ENCODE measurements at regions not wholly inside any gene's neighbourhood (a gene's known extent, or its start where the extent isn't known, plus 50 kb on each side); places are given as distances from the start of the nearest gene placed in this dataset.

DNA sequence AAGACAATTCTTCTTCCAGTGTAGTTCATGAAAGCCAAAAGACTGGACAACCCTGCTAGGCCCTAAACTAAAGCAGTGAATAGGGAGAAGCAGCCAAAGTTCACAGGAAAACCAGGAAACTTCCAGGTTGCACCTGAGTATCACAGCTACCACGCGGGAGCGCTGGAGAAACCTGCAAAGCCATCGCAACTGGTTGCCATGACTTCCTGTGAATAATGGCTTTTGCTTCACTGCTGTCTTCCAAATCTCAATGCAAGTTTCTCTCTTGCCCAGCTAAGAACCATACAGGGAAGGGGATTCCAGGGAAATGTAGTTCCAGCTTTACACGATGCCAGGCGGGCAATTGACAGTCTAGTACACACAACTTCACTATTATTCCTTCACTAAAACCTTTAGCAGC, 114.1 kb downstream of the GXYLT1 start:
- ATAC-seq (no peak), DNase-seq (ENCODE audit: low spot score) (no peak)
- TF ChIP-seq, protein P1, sequence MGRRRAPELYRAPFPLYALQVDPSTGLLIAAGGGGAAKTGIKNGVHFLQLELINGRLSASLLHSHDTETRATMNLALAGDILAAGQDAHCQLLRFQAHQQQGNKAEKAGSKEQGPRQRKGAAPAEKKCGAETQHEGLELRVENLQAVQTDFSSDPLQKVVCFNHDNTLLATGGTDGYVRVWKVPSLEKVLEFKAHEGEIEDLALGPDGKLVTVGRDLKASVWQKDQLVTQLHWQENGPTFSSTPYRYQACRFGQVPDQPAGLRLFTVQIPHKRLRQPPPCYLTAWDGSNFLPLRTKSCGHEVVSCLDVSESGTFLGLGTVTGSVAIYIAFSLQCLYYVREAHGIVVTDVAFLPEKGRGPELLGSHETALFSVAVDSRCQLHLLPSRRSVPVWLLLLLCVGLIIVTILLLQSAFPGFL (CRISPR knock-in tag; IDR thresholded peaks at IDR 0.05; ENCODE audit: borderline replicate concordance): no peak
- TF ChIP-seq, protein P2, sequence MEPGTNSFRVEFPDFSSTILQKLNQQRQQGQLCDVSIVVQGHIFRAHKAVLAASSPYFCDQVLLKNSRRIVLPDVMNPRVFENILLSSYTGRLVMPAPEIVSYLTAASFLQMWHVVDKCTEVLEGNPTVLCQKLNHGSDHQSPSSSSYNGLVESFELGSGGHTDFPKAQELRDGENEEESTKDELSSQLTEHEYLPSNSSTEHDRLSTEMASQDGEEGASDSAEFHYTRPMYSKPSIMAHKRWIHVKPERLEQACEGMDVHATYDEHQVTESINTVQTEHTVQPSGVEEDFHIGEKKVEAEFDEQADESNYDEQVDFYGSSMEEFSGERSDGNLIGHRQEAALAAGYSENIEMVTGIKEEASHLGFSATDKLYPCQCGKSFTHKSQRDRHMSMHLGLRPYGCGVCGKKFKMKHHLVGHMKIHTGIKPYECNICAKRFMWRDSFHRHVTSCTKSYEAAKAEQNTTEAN (CRISPR knock-in tag; IDR thresholded peaks at IDR 0.05): no peak
- TF ChIP-seq ZNF121 (CRISPR knock-in tag; IDR thresholded peaks at IDR 0.05): no peak
- no peak for TF ChIP-seq CREB1 (CRISPR knock-in tag; IDR thresholded peaks at IDR 0.05)
- TF ChIP-seq, protein P3, sequence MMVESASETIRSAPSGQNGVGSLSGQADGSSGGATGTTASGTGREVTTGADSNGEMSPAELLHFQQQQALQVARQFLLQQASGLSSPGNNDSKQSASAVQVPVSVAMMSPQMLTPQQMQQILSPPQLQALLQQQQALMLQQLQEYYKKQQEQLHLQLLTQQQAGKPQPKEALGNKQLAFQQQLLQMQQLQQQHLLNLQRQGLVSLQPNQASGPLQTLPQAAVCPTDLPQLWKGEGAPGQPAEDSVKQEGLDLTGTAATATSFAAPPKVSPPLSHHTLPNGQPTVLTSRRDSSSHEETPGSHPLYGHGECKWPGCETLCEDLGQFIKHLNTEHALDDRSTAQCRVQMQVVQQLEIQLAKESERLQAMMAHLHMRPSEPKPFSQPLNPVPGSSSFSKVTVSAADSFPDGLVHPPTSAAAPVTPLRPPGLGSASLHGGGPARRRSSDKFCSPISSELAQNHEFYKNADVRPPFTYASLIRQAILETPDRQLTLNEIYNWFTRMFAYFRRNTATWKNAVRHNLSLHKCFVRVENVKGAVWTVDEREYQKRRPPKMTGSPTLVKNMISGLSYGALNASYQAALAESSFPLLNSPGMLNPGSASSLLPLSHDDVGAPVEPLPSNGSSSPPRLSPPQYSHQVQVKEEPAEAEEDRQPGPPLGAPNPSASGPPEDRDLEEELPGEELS (CRISPR knock-in tag; IDR thresholded peaks at IDR 0.05): no peak
- no peak for TF ChIP-seq IRF2 (CRISPR knock-in tag; IDR thresholded peaks at IDR 0.05; ENCODE audit: borderline replicate concordance, low read depth)
- TF ChIP-seq, protein P4, sequence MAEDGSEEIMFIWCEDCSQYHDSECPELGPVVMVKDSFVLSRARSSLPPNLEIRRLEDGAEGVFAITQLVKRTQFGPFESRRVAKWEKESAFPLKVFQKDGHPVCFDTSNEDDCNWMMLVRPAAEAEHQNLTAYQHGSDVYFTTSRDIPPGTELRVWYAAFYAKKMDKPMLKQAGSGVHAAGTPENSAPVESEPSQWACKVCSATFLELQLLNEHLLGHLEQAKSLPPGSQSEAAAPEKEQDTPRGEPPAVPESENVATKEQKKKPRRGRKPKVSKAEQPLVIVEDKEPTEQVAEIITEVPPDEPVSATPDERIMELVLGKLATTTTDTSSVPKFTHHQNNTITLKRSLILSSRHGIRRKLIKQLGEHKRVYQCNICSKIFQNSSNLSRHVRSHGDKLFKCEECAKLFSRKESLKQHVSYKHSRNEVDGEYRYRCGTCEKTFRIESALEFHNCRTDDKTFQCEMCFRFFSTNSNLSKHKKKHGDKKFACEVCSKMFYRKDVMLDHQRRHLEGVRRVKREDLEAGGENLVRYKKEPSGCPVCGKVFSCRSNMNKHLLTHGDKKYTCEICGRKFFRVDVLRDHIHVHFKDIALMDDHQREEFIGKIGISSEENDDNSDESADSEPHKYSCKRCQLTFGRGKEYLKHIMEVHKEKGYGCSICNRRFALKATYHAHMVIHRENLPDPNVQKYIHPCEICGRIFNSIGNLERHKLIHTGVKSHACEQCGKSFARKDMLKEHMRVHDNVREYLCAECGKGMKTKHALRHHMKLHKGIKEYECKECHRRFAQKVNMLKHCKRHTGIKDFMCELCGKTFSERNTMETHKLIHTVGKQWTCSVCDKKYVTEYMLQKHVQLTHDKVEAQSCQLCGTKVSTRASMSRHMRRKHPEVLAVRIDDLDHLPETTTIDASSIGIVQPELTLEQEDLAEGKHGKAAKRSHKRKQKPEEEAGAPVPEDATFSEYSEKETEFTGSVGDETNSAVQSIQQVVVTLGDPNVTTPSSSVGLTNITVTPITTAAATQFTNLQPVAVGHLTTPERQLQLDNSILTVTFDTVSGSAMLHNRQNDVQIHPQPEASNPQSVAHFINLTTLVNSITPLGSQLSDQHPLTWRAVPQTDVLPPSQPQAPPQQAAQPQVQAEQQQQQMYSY (CRISPR knock-in tag; IDR thresholded peaks at IDR 0.05): 0 out of 2 replicates have a peak, but pooled peaks have one; percentile 15
- TF ChIP-seq, protein P5, sequence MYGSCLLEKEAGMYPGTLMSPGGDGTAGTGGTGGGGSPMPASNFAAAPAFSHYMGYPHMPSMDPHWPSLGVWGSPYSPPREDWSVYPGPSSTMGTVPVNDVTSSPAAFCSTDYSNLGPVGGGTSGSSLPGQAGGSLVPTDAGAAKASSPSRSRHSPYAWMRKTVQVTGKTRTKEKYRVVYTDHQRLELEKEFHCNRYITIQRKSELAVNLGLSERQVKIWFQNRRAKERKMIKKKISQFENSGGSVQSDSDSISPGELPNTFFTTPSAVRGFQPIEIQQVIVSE (CRISPR knock-in tag; IDR thresholded peaks at IDR 0.05; ENCODE audit: borderline replicate concordance): no peak
- no peak for TF ChIP-seq JAZF1 (CRISPR knock-in tag; IDR thresholded peaks at IDR 0.05)
- POLR2A ChIA-PET: interaction anchor here (0.6 kb wide), 1 partner anchor 15 kb away, joined by 3 read pairs; no protein-coding TSS in a partner anchor
- Mint-ChIP-seq H3K4me1 (no peaks in the 10 kb centered on the region), H3K36me3 (no peaks in the 10 kb centered on the region), H3K27me3 (ENCODE audit: low read depth) (no peaks in the 10 kb centered on the region), H3K9me3 (no peaks in the 10 kb centered on the region), H3K27ac (no peak overlapping the region), H3K4me3 (no peak overlapping the region)
- CTCF ChIA-PET: interaction anchor here (0.7 to 0.8 kb wide), 3 partner anchors 25 to 753 kb away, joined by 3 read pairs; no protein-coding TSS in a partner anchor

DNA sequence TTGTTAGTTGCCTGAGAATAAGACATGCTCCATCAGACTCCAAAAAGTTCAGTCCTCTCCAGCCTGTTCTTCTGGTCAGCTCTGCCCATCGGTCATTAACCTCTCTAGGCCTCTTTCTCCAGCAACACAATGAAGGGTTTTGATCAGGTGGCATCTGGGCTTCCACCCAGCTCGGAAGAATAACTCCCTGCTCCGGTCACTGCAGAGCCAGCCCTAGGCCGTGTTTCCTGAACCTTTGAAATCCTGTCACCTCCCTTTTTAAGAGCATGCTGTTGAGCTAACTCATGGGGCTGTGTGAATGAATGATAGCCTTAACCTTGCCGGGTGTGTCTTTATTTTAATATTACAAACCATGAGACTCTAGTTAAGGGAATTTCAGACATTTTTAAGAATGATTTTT, 117.1 kb downstream of the GXYLT1 start:
- Mint-ChIP-seq H3K4me3 (no peak overlapping the region), H3K9me3 (no peaks in the 10 kb centered on the region), H3K27ac (no peak overlapping the region), H3K36me3 (no peaks in the 10 kb centered on the region), H3K27me3 (ENCODE audit: low read depth) (peaks cover 14% of the 10 kb centered on the region), H3K4me1 (peaks cover 5% of the 10 kb centered on the region)
- ATAC-seq (no peak), DNase-seq (ENCODE audit: low spot score) (no peak)
- CTCF ChIA-PET: no interaction called here
- POLR2A ChIA-PET: no interaction called here
- TF ChIP-seq KAT7 (CRISPR knock-in tag; IDR thresholded peaks at IDR 0.05; ENCODE audit: borderline replicate concordance) (no peak), NFE2L1 (CRISPR knock-in tag; IDR thresholded peaks at IDR 0.05) (no peak), MYBL2 (CRISPR knock-in tag; IDR thresholded peaks at IDR 0.05) (no peak)
- TF ChIP-seq, protein P6, sequence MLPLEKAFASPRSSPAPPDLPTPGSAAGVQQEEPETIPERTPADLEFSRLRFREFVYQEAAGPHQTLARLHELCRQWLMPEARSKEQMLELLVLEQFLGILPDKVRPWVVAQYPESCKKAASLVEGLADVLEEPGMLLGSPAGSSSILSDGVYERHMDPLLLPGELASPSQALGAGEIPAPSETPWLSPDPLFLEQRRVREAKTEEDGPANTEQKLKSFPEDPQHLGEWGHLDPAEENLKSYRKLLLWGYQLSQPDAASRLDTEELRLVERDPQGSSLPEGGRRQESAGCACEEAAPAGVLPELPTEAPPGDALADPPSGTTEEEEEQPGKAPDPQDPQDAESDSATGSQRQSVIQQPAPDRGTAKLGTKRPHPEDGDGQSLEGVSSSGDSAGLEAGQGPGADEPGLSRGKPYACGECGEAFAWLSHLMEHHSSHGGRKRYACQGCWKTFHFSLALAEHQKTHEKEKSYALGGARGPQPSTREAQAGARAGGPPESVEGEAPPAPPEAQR (CRISPR knock-in tag; IDR thresholded peaks at IDR 0.05): no peak
- TF ChIP-seq, protein P7, sequence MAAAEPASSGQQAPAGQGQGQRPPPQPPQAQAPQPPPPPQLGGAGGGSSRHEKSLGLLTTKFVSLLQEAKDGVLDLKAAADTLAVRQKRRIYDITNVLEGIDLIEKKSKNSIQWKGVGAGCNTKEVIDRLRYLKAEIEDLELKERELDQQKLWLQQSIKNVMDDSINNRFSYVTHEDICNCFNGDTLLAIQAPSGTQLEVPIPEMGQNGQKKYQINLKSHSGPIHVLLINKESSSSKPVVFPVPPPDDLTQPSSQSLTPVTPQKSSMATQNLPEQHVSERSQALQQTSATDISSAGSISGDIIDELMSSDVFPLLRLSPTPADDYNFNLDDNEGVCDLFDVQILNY (CRISPR knock-in tag; IDR thresholded peaks at IDR 0.05): no peak

All from WTC11 (cell line).